HFFc6 (cell line): ENCODE measurements at regions not wholly inside any gene's neighbourhood (a gene's known extent, or its start where the extent isn't known, plus 50 kb on each side); places are given as distances from the start of the nearest gene placed in this dataset.

Experiments used
- DNase-seq: peaks from one replicate; pipeline ENCODE4 v3.0.0-alpha.2; 2018
- H3K27ac Mint-ChIP-seq: 2 replicates; pipeline ENCODE4 v1.8.0; 2020; ENCODE audit warnings: mild to moderate bottlenecking, mixed read lengths
- H3K27me3 Mint-ChIP-seq: 2 replicates; pipeline ENCODE4 v1.8.0; 2021; ENCODE audit warnings: mild to moderate bottlenecking, moderate library complexity, mixed read lengths; ENCODE audit not compliant: insufficient read depth
- H3K36me3 Mint-ChIP-seq: 2 replicates; pipeline ENCODE4 v1.8.0; 2021; ENCODE audit warnings: low read depth, mixed read lengths
- H3K4me1 Mint-ChIP-seq: 2 replicates; pipeline ENCODE4 v1.8.0; 2020; ENCODE audit warnings: low read depth, mixed read lengths
- H3K4me3 Mint-ChIP-seq: 2 replicates; pipeline ENCODE4 v1.8.0; 2020; ENCODE audit warnings: mild to moderate bottlenecking, moderate library complexity, mixed read lengths
- H3K9me3 Mint-ChIP-seq: 2 replicates; pipeline ENCODE4 v1.8.0; 2020; ENCODE audit warnings: mild to moderate bottlenecking, mixed read lengths
- TF ChIP-seq, protein P1 (sequence below): fragments of 200-600 bp; sonication (generic); IDR thresholded peaks from 2 replicates; pipeline ENCODE4 v1.5.0; 2021; ENCODE audit warnings: antibody characterized with exemption, mild to moderate bottlenecking

DNA sequence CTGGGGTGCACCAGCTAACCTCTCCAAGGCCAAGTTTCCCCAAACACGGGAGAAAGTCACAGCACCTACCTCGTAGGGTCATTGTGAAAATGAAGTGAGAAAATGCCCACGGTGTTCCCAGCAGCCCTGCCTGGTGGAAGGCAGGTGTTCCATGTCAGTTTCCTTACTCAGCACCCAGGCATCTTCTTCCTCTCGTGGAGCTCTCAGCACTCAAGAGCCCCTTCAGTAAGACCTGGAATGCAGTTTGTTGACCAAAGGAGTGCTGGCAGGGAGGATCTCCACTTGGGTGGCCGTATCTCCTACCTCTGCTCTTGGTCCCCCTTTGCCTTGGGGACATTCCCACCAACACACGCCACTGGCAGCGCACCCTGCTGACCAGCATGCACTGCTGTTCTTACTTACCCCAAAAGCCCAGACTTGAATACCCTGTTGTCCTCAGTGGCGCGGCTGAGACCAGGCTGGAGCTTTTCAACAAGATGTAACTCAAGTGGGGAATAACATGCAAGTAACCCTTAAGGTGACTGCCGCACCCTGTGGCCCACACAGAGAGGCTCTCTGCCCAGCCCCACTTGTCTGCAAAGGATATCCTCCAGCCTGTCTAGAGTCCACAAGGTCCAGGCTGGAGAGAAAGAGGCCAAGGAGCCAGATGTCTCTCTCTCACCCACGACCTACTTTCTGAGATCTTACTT lies 201.2 kb upstream of the TMEM45B start:
- Mint-ChIP-seq H3K27me3 (peaks cover 63% of the 10 kb centered on the region), H3K4me1 (peaks cover 8% of the 10 kb centered on the region; the same call in 1 of the 2 replicates), H3K36me3 (no peaks in the 10 kb centered on the region), H3K9me3 (no peaks in the 10 kb centered on the region), H3K4me3 (no peak overlapping the region), H3K27ac (no peak overlapping the region)
- TF ChIP-seq, protein P1, sequence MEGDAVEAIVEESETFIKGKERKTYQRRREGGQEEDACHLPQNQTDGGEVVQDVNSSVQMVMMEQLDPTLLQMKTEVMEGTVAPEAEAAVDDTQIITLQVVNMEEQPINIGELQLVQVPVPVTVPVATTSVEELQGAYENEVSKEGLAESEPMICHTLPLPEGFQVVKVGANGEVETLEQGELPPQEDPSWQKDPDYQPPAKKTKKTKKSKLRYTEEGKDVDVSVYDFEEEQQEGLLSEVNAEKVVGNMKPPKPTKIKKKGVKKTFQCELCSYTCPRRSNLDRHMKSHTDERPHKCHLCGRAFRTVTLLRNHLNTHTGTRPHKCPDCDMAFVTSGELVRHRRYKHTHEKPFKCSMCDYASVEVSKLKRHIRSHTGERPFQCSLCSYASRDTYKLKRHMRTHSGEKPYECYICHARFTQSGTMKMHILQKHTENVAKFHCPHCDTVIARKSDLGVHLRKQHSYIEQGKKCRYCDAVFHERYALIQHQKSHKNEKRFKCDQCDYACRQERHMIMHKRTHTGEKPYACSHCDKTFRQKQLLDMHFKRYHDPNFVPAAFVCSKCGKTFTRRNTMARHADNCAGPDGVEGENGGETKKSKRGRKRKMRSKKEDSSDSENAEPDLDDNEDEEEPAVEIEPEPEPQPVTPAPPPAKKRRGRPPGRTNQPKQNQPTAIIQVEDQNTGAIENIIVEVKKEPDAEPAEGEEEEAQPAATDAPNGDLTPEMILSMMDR: no peak
- DNase-seq: no peak

DNA sequence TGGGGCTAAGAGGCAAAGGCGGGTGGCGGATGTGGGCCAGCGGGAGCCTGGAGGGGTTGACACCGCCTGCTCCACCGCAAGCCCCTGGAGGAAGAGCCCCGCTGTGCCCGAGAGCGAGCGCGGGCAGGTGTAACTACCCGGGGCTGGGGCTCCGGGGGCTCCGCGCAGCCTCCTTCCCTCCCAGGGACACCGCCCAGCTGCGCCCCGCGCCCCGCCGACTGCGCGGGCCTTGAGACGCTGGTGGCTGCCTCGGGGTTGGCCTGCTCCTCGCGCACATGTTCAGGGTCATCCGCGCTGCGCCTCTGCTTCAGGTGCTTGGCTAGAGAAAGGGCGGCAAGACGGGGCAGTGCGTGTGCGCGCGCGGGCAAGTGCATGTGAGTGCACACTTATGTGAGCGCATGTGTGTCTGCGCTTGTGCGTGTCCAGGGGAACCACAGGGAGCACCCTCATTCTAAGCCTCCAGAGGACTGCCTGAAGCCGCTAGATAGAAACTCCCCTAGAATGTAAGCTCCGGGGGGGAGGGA lies 197.5 kb upstream of the TMEM45B start:
- TF ChIP-seq, protein P1: no peak
- DNase-seq: no peak
- Mint-ChIP-seq H3K27me3 (peaks cover 55% of the 10 kb centered on the region), H3K36me3 (no peaks in the 10 kb centered on the region), H3K27ac (no peak overlapping the region), H3K4me1 (no peaks in the 10 kb centered on the region), H3K4me3 (no peak overlapping the region), H3K9me3 (no peaks in the 10 kb centered on the region)

DNA sequence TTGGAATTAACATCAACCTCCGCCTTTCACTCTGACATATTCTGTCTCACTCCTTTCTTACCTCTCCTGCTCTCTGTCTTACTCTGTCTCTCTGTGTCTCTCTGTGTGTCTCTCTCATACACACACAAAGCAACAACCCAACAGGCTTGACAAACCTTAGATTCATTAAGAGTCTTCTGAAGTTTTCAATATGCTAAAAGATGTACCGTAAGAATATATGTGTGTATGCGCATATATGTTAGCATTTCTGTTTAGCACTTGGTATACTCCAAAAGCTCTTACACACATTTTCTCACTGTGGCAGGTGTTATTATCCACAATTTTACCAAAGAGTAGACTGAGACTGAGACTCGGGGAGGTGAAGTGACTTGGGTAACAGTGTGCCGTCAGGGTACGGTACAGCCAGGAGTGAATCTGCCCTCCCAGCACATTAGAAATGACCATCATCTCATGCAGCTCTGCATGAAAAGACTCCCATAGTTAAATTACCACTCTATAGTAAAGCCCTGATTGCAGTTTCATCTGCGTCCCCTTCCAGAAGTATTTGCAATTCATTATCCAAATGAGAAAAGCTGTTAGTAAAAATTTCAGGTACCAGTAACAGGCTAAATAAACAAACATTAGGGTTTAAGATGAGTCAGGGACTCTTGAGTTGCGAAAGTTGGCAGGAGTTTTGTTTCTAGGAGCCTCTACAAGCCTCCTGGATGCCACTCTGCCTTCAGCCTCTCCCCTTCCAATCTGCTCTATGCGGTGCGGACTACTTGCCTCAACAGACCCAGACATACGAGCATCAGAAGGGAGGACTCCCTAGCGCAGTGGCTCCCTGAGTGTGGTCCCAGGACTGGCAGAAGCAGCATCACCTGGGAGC lies 195.2 kb upstream of the TMEM45B start:
- Mint-ChIP-seq H3K27me3 (peaks cover 53% of the 10 kb centered on the region), H3K4me3 (no peak overlapping the region), H3K36me3 (no peaks in the 10 kb centered on the region), H3K9me3 (no peaks in the 10 kb centered on the region; the same call in 1 of the 2 replicates), H3K4me1 (no peaks in the 10 kb centered on the region), H3K27ac (no peak overlapping the region)
- DNase-seq: no peak
- TF ChIP-seq, protein P1: no peak

DNA sequence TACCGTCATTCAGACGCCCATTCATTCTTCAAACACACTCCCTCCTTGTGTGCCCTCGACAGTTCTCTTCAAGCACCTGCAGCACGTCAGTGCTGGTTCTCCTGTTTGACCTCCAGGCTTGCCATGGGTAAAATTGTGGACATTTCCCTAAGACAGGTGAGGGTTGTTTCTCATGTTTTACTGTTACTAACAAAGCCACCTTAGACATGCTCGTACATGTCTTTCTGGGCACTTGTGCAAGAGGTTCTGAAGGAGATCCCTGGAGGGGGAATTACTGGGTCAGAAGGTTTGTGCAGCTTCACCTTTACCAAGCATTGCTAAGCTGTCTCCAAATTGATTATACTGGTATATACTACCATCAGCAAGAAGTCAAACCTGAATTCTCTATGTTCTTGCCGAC lies 189.7 kb upstream of the TMEM45B start:
- no peak overlapping the region for H3K4me3 Mint-ChIP-seq
- no peaks in the 10 kb centered on the region for H3K4me1 Mint-ChIP-seq
- H3K27me3 Mint-ChIP-seq: peaks cover 33% of the 10 kb centered on the region
- H3K9me3 Mint-ChIP-seq: no peaks in the 10 kb centered on the region; the same call in 1 of the 2 replicates
- TF ChIP-seq, protein P1: no peak
- no peaks in the 10 kb centered on the region for H3K36me3 Mint-ChIP-seq
- DNase-seq: no peak
- H3K27ac Mint-ChIP-seq: no peak overlapping the region

DNA sequence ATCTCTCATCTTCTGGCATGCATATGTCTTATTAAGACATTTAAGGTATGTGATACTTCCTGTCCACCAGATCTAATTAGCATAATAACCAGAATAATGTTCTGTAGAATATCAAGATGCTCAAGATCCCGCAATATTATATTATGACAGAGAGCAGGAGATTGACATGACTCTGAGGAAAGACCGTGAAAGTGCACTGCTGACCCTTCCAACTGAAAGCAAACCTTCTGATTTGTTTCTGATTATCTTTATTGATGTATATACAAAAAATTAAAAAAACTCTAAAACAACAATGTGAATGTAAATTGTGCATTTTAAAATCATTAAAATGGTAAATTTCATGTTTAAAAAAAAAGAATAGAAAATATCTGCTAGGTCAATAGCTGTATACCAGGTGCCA lies 184.4 kb upstream of the TMEM45B start:
- Mint-ChIP-seq H3K27ac (no peak overlapping the region), H3K9me3 (no peaks in the 10 kb centered on the region), H3K36me3 (no peaks in the 10 kb centered on the region), H3K4me1 (no peaks in the 10 kb centered on the region), H3K4me3 (no peak overlapping the region), H3K27me3 (peaks cover 9% of the 10 kb centered on the region)
- TF ChIP-seq, protein P1: no peak
- no peak for DNase-seq
